AG09309 (cell line): ENCODE measurements at regions not wholly inside any gene's neighbourhood (a gene's known extent, or its start where the extent isn't known, plus 50 kb on each side); places are given as distances from the start of the nearest gene placed in this dataset.
A peak's percentile ranks its signal among the peaks of the same experiment; 100 is the strongest.

Experiments
- DNase-seq: peaks from one replicate; pipeline ENCODE4 v3.0.0-alpha.2; 2010; ENCODE audit warnings: low read depth
- H3K4me3 ChIP-seq: 2 replicates; pipeline ENCODE4 v1.5.1; 2011; ENCODE audit warnings: mild to moderate bottlenecking, low read depth, low read length, moderate library complexity; ENCODE audit not compliant: control insufficient read depth
- CTCF ChIP-seq: IDR thresholded peaks from 2 replicates; pipeline ENCODE4 v1.5.1; 2011; ENCODE audit warnings: mild to moderate bottlenecking, low read depth, low read length, inconsistent platforms; ENCODE audit not compliant: insufficient read depth, control insufficient read depth; ENCODE audit errors: missing control alignments

GRCh38 chr9:108639091-108639490 is 216.7 kb downstream of the ACTL7B start:
- TF ChIP-seq CTCF, result no peak
- no peak for DNase-seq
- H3K4me3 ChIP-seq, result no peak overlapping the region

DNA sequence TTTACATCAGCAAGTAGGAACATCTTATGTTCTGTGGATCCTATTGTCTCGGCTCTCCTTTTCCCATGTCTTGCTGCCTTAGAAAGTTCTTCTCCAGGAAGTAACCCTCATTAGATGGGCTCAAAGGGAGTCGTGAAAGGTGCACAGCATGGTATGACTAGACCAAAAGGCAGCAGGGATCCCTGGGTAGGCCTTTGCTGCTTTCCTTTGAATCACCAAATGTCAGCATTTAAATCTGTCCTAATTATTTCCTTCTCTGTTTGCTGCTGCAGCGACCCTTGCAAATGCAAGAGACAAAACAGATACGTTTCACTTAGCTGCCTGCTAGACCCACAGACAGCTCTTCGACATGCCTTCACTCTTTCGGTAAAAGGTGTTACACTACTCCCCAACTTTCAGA is 218.4 kb downstream of the ACTL7B start:
- no peak for TF ChIP-seq CTCF
- no peak overlapping the region for H3K4me3 ChIP-seq
- DNase-seq, result no peak

DNA sequence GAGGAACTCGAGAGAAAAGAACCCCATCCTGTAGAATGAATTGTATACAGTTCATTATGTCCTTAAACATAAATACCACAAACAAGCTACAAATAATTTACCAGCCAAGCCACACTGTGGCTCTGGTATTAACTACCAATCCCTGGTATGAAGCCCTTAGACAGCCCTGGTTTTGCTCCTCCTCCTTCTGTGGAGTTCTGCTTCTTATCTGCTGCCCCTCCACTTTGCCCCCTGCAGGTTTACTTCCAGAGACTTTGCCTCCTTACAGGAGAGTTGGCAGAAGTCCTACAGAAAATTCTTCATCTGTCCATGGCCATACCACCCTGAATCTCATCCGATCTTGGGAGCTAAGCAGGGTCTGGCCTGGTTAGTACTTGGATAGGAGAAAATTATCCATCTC is 219.8 kb downstream of the ACTL7B start:
- H3K4me3 ChIP-seq, result no peak overlapping the region
- no peak for TF ChIP-seq CTCF
- no peak for DNase-seq

DNA sequence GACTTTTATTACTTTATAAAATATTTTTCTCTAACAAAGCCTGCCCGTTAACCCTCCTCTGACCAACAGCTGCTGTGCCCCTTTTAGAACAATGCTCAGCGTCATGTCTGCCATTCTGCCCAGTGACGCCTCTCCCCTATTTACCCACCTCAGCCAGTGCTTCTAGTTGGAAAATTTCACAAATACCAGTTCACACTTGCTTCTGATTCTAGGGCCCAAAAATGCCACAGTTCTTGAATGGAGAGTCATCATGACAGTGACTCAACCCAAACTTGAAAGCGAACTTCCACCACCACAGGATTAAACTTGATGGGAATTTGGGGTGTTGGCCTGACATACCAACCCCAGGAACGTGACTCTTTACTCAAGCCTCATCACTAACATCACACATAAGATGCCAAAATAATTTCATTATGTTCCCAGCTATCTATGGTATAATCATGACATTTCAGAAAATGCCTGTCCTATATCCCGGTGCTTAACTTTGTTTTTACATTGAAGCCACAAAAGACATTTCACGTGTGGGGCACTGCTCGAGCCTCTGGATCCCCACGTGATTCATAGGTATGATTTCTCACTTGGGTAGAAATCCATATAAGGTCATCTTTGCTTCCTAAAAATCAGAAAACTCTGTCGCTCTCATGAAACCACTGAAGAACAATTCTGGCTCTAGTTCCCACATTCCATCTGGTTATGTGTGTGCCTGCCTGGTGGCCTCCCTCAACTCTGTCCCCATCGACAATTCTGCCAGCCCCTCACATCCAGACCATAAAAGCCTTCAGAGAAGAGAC is 220.9 kb downstream of the ACTL7B start:
- TF ChIP-seq CTCF, result no peak
- peak; percentile 66 for DNase-seq
- no peak overlapping the region for H3K4me3 ChIP-seq

DNA sequence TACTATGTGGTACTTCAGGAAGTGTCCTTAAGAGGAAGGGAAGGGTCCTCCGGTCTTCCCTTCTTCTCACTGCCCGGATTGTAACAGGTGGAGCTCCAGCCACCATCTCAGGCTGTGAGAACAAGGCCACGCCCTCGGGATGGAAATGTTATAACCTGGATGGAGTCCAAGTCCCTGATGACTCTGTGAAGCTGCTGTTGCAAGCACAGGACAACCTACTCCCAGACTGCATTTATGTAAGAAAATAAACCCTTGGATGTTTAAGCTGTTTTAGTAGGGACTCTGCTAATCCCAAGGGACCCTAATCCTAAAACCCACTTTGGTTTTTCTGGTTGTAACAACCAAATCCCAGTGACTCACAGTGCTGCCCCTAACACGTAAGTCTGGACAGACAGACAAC is 221.6 kb downstream of the ACTL7B start:
- DNase-seq, result peak; percentile 53
- no peak overlapping the region for H3K4me3 ChIP-seq

GRCh38 chr9:108631496-108632285 is 224.1 kb downstream of the ACTL7B start:
- no peak overlapping the region for H3K4me3 ChIP-seq
- TF ChIP-seq CTCF, result no peak
- no peak for DNase-seq

More for the DNA sequence above, 221.6 kb downstream of the ACTL7B start:
- no peak for TF ChIP-seq CTCF
